CD8-positive, alpha-beta memory T cell (primary cell): ENCODE measurements at regions not wholly inside any gene's neighbourhood (a gene's known extent, or its start where the extent isn't known, plus 50 kb on each side); places are given as distances from the start of the nearest gene placed in this dataset.
"Not testable (repeated sequence)": the region's sequence is repeated elsewhere in the genome, so short reads cannot be mapped to it uniquely, and the experiment has no call there.

Experiments
- CTCF ChIA-PET: fragments of 350-600 bp; sonication (Branson Sonifier 250); formaldehyde crosslinking; loops from one replicate; lab custom pipeline; 2021; ENCODE audit warnings: antibody characterized with exemption; lab: Charles Lee
- POLR2A ChIA-PET: fragments of 350-600 bp; sonication (Branson Sonifier 250); formaldehyde crosslinking; loops from one replicate; lab custom pipeline; 2021; ENCODE audit warnings: antibody characterized with exemption; lab: Charles Lee
- DNase-seq, 5 donors: peaks; one replicate each; pipeline versions ENCODE4 v3.0.0 to v3.0.0-alpha.2; 2020 to 2022; ENCODE audit warnings: mixed read lengths in 1 of 5
- H3K27ac ChIP-seq: one replicate; pipeline ENCODE4 v1.7.0; 2013; ENCODE audit warnings: low read depth, mild to moderate bottlenecking, low read length, moderate library complexity
- H3K27me3 ChIP-seq: 2 replicates; pipeline ENCODE4 v1.7.0; 2013; ENCODE audit warnings: low read length, mild to moderate bottlenecking; ENCODE audit not compliant: insufficient read depth, poor library complexity, severe bottlenecking
- H3K36me3 ChIP-seq: 2 replicates; pipeline ENCODE4 v1.7.0; 2013; ENCODE audit warnings: mild to moderate bottlenecking, low read length, moderate library complexity; ENCODE audit not compliant: insufficient read depth
- H3K4me1 ChIP-seq: 2 replicates; pipeline ENCODE4 v1.7.0; 2013; ENCODE audit warnings: mild to moderate bottlenecking, low read length, moderate library complexity; ENCODE audit not compliant: insufficient read depth
- H3K4me3 ChIP-seq: 2 replicates; pipeline ENCODE4 v1.7.0; 2013; ENCODE audit warnings: mild to moderate bottlenecking, low read length
- H3K9me3 ChIP-seq: 2 replicates; pipeline ENCODE4 v1.7.0; 2013; ENCODE audit warnings: mild to moderate bottlenecking, low read length
- H3K27ac Mint-ChIP-seq, 8 donors: one replicate each; pipeline ENCODE4 v1.8.0; 2020 to 2021; ENCODE audit warnings: mixed read lengths in 8 of 8, mild to moderate bottlenecking in 6 of 8, inconsistent platforms in 3 of 8, moderate library complexity in 3 of 8
- H3K27me3 Mint-ChIP-seq, 2 donors: one replicate each; pipeline ENCODE4 v1.8.0; 2020 to 2021; ENCODE audit warnings: mixed read lengths in 2 of 2, mild to moderate bottlenecking in 1 of 2, moderate library complexity in 1 of 2
- H3K36me3 Mint-ChIP-seq, 3 donors: one replicate each; pipeline ENCODE4 v1.8.0; 2020 to 2021; ENCODE audit warnings: mixed read lengths in 3 of 3, inconsistent platforms in 1 of 3, mild to moderate bottlenecking in 1 of 3
- H3K4me1 Mint-ChIP-seq, 3 donors: one replicate each; pipeline ENCODE4 v1.8.0; 2020 to 2021; ENCODE audit warnings: mixed read lengths in 3 of 3, inconsistent platforms in 1 of 3, mild to moderate bottlenecking in 1 of 3
- H3K4me3 Mint-ChIP-seq, 7 donors: one replicate each; pipeline ENCODE4 v1.8.0; 2020 to 2021; ENCODE audit warnings: mixed read lengths in 7 of 7, mild to moderate bottlenecking in 6 of 7, moderate library complexity in 4 of 7, inconsistent platforms in 2 of 7
- H3K9me3 Mint-ChIP-seq, 5 donors: one replicate each; pipeline ENCODE4 v1.8.0; 2020 to 2022; ENCODE audit warnings: mixed read lengths in 5 of 5, mild to moderate bottlenecking in 3 of 5, moderate library complexity in 2 of 5, inconsistent platforms in 1 of 5

DNA sequence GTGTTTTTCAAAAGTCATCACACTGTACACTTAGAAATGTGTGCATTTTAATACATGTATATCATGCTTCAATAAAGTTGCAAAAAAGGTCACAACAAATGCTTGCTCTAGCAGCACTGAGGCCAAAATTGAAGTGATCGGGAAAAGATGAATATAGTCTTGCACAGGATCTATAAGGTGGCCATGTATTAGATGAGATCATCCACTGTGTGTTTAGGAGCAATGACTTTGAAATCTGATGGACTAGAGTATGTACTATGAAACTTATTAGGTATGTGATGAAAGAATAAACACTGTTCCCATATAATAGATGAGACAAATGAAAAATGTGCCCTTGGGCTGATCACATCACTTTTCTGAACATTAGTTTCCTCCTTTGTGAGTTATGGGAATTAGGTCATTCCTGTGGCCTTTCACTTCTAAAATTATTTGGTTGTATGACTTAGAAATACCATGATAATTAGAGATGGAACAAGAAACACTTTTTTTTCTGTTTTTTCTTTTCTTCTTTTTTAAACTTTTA, 984.6 kb downstream of the ADGRL2 start:
- no peaks in the 10 kb centered on the region for H3K4me1 ChIP-seq
- H3K27me3 ChIP-seq: no peaks in the 10 kb centered on the region
- CTCF ChIA-PET: no interaction called here
- H3K9me3 ChIP-seq: no peaks in the 10 kb centered on the region
- POLR2A ChIA-PET: no interaction called here
- Mint-ChIP-seq H3K9me3 (peaks cover 0 to 22% (median 5%) of the 10 kb centered on the region in 5 donors), H3K36me3 (no peaks in the 10 kb centered on the region), H3K4me1 (no peaks in the 10 kb centered on the region), H3K4me3 (no peak overlapping the region), H3K27ac (no peak overlapping the region), H3K27me3 (no peaks in the 10 kb centered on the region)
- H3K27ac ChIP-seq: no peak overlapping the region
- no peak for DNase-seq
- no peak overlapping the region for H3K4me3 ChIP-seq
- no peaks in the 10 kb centered on the region for H3K36me3 ChIP-seq

DNA sequence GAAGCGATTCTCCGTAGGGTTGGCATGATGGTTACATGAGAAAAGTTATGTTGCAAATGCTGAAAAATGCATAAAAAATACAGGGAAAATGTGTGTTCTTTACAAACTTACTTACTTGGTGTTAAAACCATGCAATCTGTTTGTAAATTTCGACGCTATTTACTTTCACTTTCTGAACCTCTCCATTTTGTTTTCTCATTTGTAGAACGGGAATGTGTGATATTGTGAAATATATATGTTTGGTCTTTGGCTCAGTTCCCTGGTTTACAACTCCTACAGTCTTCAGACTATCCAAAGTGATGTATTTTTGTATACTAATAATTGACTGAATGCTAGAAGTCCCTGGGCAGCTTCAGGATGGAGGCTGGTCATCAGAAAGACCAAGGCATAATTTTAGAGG, 982.3 kb downstream of the ADGRL2 start:
- Histone ChIP-seq H3K27ac (no peak overlapping the region), H3K4me1 (no peaks in the 10 kb centered on the region), H3K9me3 (no peaks in the 10 kb centered on the region), H3K4me3 (no peak overlapping the region), H3K36me3 (no peaks in the 10 kb centered on the region), H3K27me3 (no peaks in the 10 kb centered on the region)
- Mint-ChIP-seq H3K9me3 (peaks cover 4 to 17% (median 12%) of the 10 kb centered on the region in 5 donors), H3K27me3 (no peaks in the 10 kb centered on the region), H3K4me1 (no peaks in the 10 kb centered on the region), H3K4me3 (no peak overlapping the region), H3K27ac (no peak overlapping the region), H3K36me3 (no peaks in the 10 kb centered on the region)
- CTCF ChIA-PET: no interaction called here
- POLR2A ChIA-PET: no interaction called here
- no peak for DNase-seq

DNA sequence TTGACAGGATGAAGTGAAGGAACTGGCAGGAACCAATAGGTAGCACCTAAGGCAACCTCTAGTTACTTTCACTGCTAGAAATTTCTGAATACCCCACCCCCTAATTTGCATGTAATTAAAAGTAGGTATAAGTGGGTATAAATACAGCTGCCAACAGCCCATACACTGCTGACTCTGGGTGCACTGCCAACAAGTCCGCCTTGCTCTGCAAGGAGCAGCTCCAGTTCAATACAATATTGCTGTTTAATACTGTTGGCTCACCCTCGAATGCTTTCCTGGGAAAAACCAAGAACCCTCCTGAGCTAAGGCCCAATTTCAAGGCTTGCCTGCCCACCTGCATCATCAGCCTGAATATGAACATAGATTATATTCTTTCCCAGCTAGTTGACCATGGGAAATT, 981.9 kb downstream of the ADGRL2 start:
- Mint-ChIP-seq H3K4me1 (no peaks in the 10 kb centered on the region), H3K27ac (no peak overlapping the region), H3K36me3 (no peaks in the 10 kb centered on the region), H3K27me3 (no peaks in the 10 kb centered on the region), H3K9me3 (peaks cover 5 to 17% (median 11%) of the 10 kb centered on the region in 5 donors), H3K4me3 (no peak overlapping the region)
- Histone ChIP-seq H3K27ac (no peak overlapping the region), H3K9me3 (no peaks in the 10 kb centered on the region), H3K4me1 (no peaks in the 10 kb centered on the region), H3K27me3 (no peaks in the 10 kb centered on the region), H3K4me3 (no peak overlapping the region), H3K36me3 (no peaks in the 10 kb centered on the region)
- no peak for DNase-seq
- POLR2A ChIA-PET: no interaction called here
- CTCF ChIA-PET: no interaction called here

DNA sequence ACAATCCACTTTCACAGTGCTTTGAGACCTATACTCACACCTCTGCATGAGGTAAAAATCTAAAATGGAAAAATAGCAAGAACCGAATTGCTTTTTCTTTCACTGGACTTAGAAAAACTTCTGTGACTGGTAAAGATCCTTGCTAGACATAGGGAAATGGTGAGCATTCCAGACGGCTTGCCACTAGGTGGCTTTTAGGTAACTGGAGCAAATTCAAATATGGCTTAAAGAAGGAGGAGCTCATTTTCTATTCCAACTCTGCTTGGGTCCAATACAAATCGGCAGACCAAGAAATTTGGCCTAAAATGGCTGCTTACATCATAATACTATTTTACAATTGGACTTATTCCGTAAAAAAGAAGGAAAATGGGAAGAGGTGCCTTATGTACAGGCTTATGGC, 977.9 kb downstream of the ADGRL2 start:
- Histone ChIP-seq H3K4me1 (no peaks in the 10 kb centered on the region), H3K27ac (no peak overlapping the region), H3K4me3 (no peak overlapping the region), H3K27me3 (no peaks in the 10 kb centered on the region), H3K36me3 (no peaks in the 10 kb centered on the region), H3K9me3 (no peaks in the 10 kb centered on the region)
- Mint-ChIP-seq H3K27ac (no peak overlapping the region), H3K4me1 (no peaks in the 10 kb centered on the region), H3K36me3 (no peaks in the 10 kb centered on the region), H3K27me3 (no peaks in the 10 kb centered on the region), H3K4me3 (no peak overlapping the region), H3K9me3 (peaks cover 12 to 16% (median 15%) of the 10 kb centered on the region in 5 donors)
- ChIA-PET CTCF (no interaction called here), POLR2A (no interaction called here)
- DNase-seq: no peak

DNA sequence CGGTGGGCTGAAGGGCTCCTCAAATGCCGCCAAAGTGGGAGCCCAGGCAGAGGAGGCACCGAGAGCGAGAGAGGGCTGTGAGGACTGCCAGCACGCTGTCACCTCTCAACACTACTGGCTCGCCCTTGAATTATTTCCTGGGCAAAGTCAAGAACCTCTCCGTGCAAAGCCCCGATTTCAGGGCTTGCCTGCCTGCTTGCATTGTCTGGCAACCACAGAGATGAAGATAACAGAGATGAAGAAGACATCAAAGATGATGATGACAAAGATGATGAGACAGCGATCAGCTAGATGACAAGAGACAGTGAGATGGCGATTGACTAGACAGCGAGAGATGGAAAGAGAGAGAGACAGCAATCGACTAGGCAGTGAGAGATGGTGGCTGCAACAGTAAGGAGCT, 976.5 kb downstream of the ADGRL2 start:
- H3K27ac Mint-ChIP-seq: peak overlapping the region in 1 of 8 donors; percentile 37

DNA sequence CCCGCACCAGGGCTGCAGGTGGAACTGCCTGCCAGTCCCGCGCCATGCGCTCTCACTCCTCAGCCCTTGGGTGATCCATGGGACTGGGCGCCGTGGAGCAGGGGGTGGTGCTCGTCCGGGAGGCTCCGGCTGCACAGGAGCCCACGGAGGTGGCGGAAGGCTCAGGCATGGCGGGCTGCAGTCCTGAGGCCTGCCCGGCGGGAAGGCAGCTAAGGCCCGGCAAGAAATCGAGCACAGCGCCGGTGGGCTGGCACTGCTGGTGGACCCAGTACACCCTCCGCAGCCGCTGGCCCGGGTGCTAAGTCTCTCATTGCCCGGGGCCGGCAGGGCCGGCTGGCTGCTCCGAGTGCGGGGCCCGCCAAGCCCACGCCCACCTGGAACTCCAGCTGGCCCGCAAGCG, 976.0 kb downstream of the ADGRL2 start:
- H3K4me3 ChIP-seq, H3K27me3 ChIP-seq, H3K27ac Mint-ChIP-seq, POLR2A ChIA-PET, H3K4me1 Mint-ChIP-seq, H3K27me3 Mint-ChIP-seq, DNase-seq, H3K4me3 Mint-ChIP-seq, CTCF ChIA-PET, H3K36me3 Mint-ChIP-seq, H3K27ac ChIP-seq, H3K4me1 ChIP-seq, H3K9me3 ChIP-seq, H3K36me3 ChIP-seq: not testable (repeated sequence)
- peaks cover 10 to 23% (median 15%) of the 10 kb centered on the region in 5 donors for H3K9me3 Mint-ChIP-seq

More for the DNA sequence above, 976.5 kb downstream of the ADGRL2 start:
- no peaks in the 10 kb centered on the region for H3K27me3 ChIP-seq
- DNase-seq: no peak
- Mint-ChIP-seq H3K36me3 (no peaks in the 10 kb centered on the region), H3K4me1 (no peaks in the 10 kb centered on the region), H3K9me3 (peaks cover 11 to 21% (median 15%) of the 10 kb centered on the region in 5 donors), H3K27me3 (no peaks in the 10 kb centered on the region), H3K4me3 (peak overlapping the region in 2 of 7 donors; percentile 54 to 56)
- no peaks in the 10 kb centered on the region for H3K9me3 ChIP-seq
- ChIA-PET CTCF (no interaction called here), POLR2A (no interaction called here)
- H3K4me1 ChIP-seq: no peaks in the 10 kb centered on the region
- no peaks in the 10 kb centered on the region for H3K36me3 ChIP-seq
- no peak overlapping the region for H3K4me3 ChIP-seq
- no peak overlapping the region for H3K27ac ChIP-seq

DNA sequence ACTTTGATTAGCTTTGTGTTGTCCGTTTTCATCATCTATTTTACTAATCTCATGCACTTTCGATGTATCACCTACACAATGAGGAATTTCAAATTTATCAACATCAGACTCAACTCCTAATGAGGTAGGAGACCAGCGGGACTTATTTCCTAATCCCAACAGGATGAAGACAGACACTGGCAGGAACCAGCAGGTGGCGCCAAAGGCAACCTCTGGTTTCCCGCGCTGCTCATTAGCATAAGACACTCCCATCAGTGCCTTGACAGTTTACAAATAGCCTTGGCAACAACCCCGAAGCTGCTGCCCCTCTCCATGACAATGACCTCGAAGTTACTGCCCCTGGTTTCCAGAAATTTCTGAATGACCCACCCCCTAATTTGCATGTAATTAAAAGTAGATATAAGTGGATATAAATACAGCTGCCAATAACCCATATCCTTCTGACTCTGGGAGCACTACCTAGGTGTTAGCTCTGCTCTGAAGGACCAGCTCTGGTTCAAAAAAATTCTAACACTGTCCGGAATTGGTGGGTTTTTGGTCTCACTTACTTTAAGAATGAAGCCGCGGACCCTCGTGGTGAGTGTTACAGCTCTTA, 974.8 kb downstream of the ADGRL2 start:
- Histone ChIP-seq H3K4me3 (no peak overlapping the region), H3K9me3 (no peaks in the 10 kb centered on the region), H3K36me3 (no peaks in the 10 kb centered on the region), H3K27ac (no peak overlapping the region), H3K27me3 (no peaks in the 10 kb centered on the region), H3K4me1 (no peaks in the 10 kb centered on the region)
- Mint-ChIP-seq H3K4me1 (no peaks in the 10 kb centered on the region), H3K27me3 (no peaks in the 10 kb centered on the region), H3K27ac (no peak overlapping the region), H3K4me3 (no peak overlapping the region), H3K36me3 (no peaks in the 10 kb centered on the region), H3K9me3 (peaks cover 8 to 20% (median 18%) of the 10 kb centered on the region in 5 donors)
- no peak for DNase-seq
- POLR2A ChIA-PET: no interaction called here
- CTCF ChIA-PET: no interaction called here

DNA sequence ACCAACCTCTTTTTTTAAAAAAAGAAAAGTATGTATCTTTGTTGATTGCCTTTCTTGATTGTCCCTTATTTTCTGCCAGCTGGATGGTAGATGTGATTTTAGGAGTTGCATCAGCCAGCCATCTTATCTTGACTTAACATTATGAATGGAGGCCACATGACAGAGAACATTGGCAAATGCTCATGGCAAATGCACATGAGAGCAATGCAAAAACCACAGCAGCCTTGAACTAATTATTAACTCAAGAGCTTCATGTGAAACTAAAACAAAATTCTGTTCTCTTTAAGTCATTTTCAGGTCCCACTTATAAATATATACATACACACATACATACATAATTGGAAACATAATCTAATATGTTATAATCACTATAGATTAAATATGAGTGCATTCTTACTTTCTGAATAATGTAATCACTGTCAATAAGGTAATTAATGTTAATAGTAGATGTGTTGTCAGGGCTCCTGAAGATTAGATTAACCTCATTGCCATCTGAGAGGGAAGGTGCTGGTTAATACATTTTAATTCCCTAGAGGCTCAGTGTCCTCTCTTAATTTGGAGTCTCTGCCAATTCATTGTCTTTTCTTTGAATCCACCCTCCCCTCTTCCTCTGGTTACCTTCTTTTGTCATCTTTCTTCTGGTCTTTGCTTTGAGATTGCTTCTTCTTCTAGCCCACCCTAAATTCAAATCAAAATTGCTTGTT, 962.2 kb downstream of the ADGRL2 start:
- Histone ChIP-seq H3K9me3 (no peaks in the 10 kb centered on the region), H3K27ac (no peak overlapping the region), H3K36me3 (no peaks in the 10 kb centered on the region), H3K27me3 (no peaks in the 10 kb centered on the region), H3K4me1 (no peaks in the 10 kb centered on the region), H3K4me3 (no peak overlapping the region)
- no peaks in the 10 kb centered on the region for H3K4me1 Mint-ChIP-seq
- no peaks in the 10 kb centered on the region for H3K27me3 Mint-ChIP-seq
- no peak for DNase-seq
- ChIA-PET CTCF (no interaction called here), POLR2A (no interaction called here)
- H3K36me3 Mint-ChIP-seq: peaks cover 0 to 4% (median 0%) of the 10 kb centered on the region in 3 donors
- peaks cover 0 to 8% (median 5%) of the 10 kb centered on the region in 5 donors for H3K9me3 Mint-ChIP-seq
- no peak overlapping the region for H3K4me3 Mint-ChIP-seq
- H3K27ac Mint-ChIP-seq: no peak overlapping the region
